Osteoblast (primary cell): ENCODE measurements at regions not wholly inside any gene's neighbourhood (a gene's known extent, or its start where the extent isn't known, plus 50 kb on each side); places are given as distances from the start of the nearest gene placed in this dataset.

ENCODE experiments used
- DNase-seq: peaks from one replicate; pipeline ENCODE4 v3.0.0; 2011; ENCODE audit warnings: low spot score, mixed read lengths; ENCODE audit not compliant: insufficient read length; ENCODE audit errors: missing footprints
- H2AFZ ChIP-seq: 2 replicates; pipeline ENCODE4 v1.6.0; 2011; ENCODE audit warnings: mild to moderate bottlenecking, low read length
- H3K27ac ChIP-seq: 2 replicates; pipeline ENCODE4 v1.5.1; 2011; ENCODE audit warnings: mild to moderate bottlenecking, low read depth, low read length, moderate library complexity
- H3K27me3 ChIP-seq: 2 replicates; pipeline ENCODE4 v1.6.0; 2012; ENCODE audit warnings: mild to moderate bottlenecking, control low read depth, inconsistent platforms, low read length, moderate library complexity; ENCODE audit not compliant: insufficient read depth
- H3K36me3 ChIP-seq: 2 replicates; pipeline ENCODE4 v1.5.1; 2011; ENCODE audit warnings: mild to moderate bottlenecking, low read length, control low read depth, moderate library complexity; ENCODE audit not compliant: insufficient read depth
- H3K4me1 ChIP-seq: 2 replicates; pipeline ENCODE4 v1.5.1; 2011; ENCODE audit warnings: mild to moderate bottlenecking, low read length, control low read depth, moderate library complexity; ENCODE audit not compliant: insufficient read depth
- H3K4me2 ChIP-seq: 2 replicates; pipeline ENCODE4 v1.6.0; 2011; ENCODE audit warnings: mild to moderate bottlenecking, low read length; ENCODE audit not compliant: insufficient read depth
- H3K4me3 ChIP-seq: fragments of 200-600 bp; sonication (generic); 3 replicates; pipeline ENCODE4 v1.5.1; 2012; ENCODE audit warnings: mild to moderate bottlenecking, low read length, inconsistent platforms; ENCODE audit not compliant: insufficient read depth
- H3K79me2 ChIP-seq: 2 replicates; pipeline ENCODE4 v1.6.0; 2012; ENCODE audit warnings: mild to moderate bottlenecking, low read length, control low read depth, inconsistent platforms; ENCODE audit not compliant: insufficient read depth
- H3K9me3 ChIP-seq: 2 replicates; pipeline ENCODE4 v1.5.1; 2011; ENCODE audit warnings: low read depth, low read length, control low read depth
- H4K20me1 ChIP-seq: 2 replicates; pipeline ENCODE4 v1.6.0; 2012; ENCODE audit warnings: mild to moderate bottlenecking, low read length, control low read depth; ENCODE audit not compliant: insufficient read depth
- CTCF ChIP-seq: IDR thresholded peaks from 2 replicates; pipeline ENCODE4 v1.5.1; 2011; ENCODE audit warnings: mild to moderate bottlenecking, low read depth, low read length, moderate library complexity; ENCODE audit errors: extremely low read depth

- H3K79me2 ChIP-seq, result no peaks in the 10 kb centered on the region
- no peak for TF ChIP-seq CTCF
- H2AFZ ChIP-seq, result no peak overlapping the region
- no peak overlapping the region for H3K4me2 ChIP-seq
- H3K9me3 ChIP-seq, result no peaks in the 10 kb centered on the region
- H3K36me3 ChIP-seq, result no peaks in the 10 kb centered on the region
- no peaks in the 10 kb centered on the region for H3K4me1 ChIP-seq
- no peak for DNase-seq
- H4K20me1 ChIP-seq, result no peaks in the 10 kb centered on the region
- no peaks in the 10 kb centered on the region for H3K27me3 ChIP-seq
- no peak overlapping the region for H3K27ac ChIP-seq
- H3K4me3 ChIP-seq, result no peak overlapping the region
These were observed 340.1 kb upstream of the RPS6KA3 start for GRCh38 chrX:20606831-20607230.

- Histone ChIP-seq H2AFZ (no peak overlapping the region), H3K4me1 (no peaks in the 10 kb centered on the region), H3K27ac (no peak overlapping the region), H3K79me2 (no peaks in the 10 kb centered on the region), H3K36me3 (no peaks in the 10 kb centered on the region), H3K4me2 (no peak overlapping the region), H3K9me3 (no peaks in the 10 kb centered on the region), H3K27me3 (no peaks in the 10 kb centered on the region), H3K4me3 (no peak overlapping the region), H4K20me1 (no peaks in the 10 kb centered on the region)
- no peak for DNase-seq
- no peak for TF ChIP-seq CTCF
These were observed 330.1 kb upstream of the RPS6KA3 start for GRCh38 chrX:20596856-20597255.

- Histone ChIP-seq H3K79me2 (no peaks in the 10 kb centered on the region), H3K9me3 (no peaks in the 10 kb centered on the region), H3K27ac (no peak overlapping the region), H4K20me1 (no peaks in the 10 kb centered on the region), H2AFZ (no peak overlapping the region), H3K36me3 (no peaks in the 10 kb centered on the region), H3K4me3 (no peak overlapping the region), H3K4me2 (no peak overlapping the region), H3K4me1 (no peaks in the 10 kb centered on the region), H3K27me3 (no peaks in the 10 kb centered on the region)
- no peak for DNase-seq
- no peak for TF ChIP-seq CTCF
These were observed 329.3 kb upstream of the RPS6KA3 start for GRCh38 chrX:20595928-20596575.

GRCh38 chrX:20594985-20595384, 328.3 kb upstream of the RPS6KA3 start:
- H4K20me1 ChIP-seq, result no peaks in the 10 kb centered on the region
- no peaks in the 10 kb centered on the region for H3K4me1 ChIP-seq
- no peak overlapping the region for H3K4me3 ChIP-seq
- no peaks in the 10 kb centered on the region for H3K79me2 ChIP-seq
- DNase-seq, result no peak
- no peak overlapping the region for H3K4me2 ChIP-seq
- no peaks in the 10 kb centered on the region for H3K9me3 ChIP-seq
- no peak overlapping the region for H3K27ac ChIP-seq
- no peaks in the 10 kb centered on the region for H3K27me3 ChIP-seq
- H3K36me3 ChIP-seq, result no peaks in the 10 kb centered on the region
- peak; percentile 35 for TF ChIP-seq CTCF
- no peak overlapping the region for H2AFZ ChIP-seq
